ENCODE measurements at regions not wholly inside any gene's neighbourhood (a gene's known extent, or its start where the extent isn't known, plus 50 kb on each side); places are given as distances from the start of the nearest gene placed in this dataset.

DNA sequence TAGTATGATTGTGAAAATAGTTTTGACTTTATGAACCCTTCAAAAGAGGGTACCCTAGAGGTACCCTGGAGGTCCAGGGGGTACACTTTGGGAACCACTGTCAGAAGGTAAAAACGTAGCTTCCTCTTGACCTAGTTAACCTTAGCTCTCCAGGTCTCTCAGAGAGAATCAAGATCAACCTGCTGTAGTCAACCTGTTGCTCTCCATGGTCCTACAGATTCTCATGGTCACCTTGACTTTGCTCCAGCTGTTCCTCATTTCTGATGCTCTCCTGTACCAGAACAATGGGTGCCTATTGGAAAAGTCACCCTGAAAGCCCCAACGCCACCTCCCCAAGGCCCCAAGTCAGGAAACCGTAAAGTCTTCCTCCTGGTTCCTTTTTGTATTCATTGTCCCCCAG lies 294.4 kb upstream of the CDH4 start:
- Histone ChIP-seq H3K56ac (replicated peaks; ENCODE audit: insufficient read length, low read depth, low read length) (no peak overlapping the region), H3K23ac (ENCODE audit: insufficient read length) (no peak overlapping the region), H3K14ac (ENCODE audit: insufficient read length) (no peak overlapping the region), H3K9me3 (ENCODE audit: insufficient read depth in 2 of 2, low read depth in 1 of 2, low read length in 1 of 2) (no peaks in the 10 kb centered on the region), H4K20me1 (replicated peaks in 1 of 2; ENCODE audit: control insufficient read depth in 1 of 2, insufficient read depth in 2 of 2, low read length in 2 of 2) (no peaks in the 10 kb centered on the region), H3K79me1 (ENCODE audit: low read depth, low read length) (no peaks in the 10 kb centered on the region), H3K79me2 (ENCODE audit: control insufficient read depth in 1 of 2, insufficient read depth in 2 of 2, low read length in 2 of 2) (no peaks in the 10 kb centered on the region), H2AFZ (ENCODE audit: low read length) (no peak overlapping the region), H4K5ac (ENCODE audit: insufficient read length, low read depth, low read length) (no peak overlapping the region), H3K9ac (replicated peaks in 1 of 4; ENCODE audit: extremely low read depth in 1 of 4, low read depth in 3 of 4, low read length in 3 of 4) (no peak overlapping the region), H2BK5ac (ENCODE audit: low read depth, low read length) (no peak overlapping the region), H3K4me3 (ENCODE audit: extremely low read depth in 1 of 4, insufficient read depth in 2 of 4, low read depth in 3 of 4, low read length in 4 of 4) (no peak overlapping the region), H2BK120ac (replicated peaks; ENCODE audit: low read depth, low read length) (no peak overlapping the region), H3K23me2 (ENCODE audit: low read depth, low read length) (no peaks in the 10 kb centered on the region), H3K4me1 (replicated peaks in 1 of 4; ENCODE audit: control insufficient read depth in 3 of 4, insufficient read depth in 4 of 4, low read length in 3 of 4) (peaks cover 0 to 2% (median 0%) of the 10 kb centered on the region in 4 experiments; a peak in 1 of 7 replicates), H3K27me3 (replicated peaks in 1 of 4; ENCODE audit: control insufficient read depth in 3 of 4, extremely low read depth in 1 of 4, insufficient read depth in 3 of 4, low read length in 3 of 4) (peaks cover 2 to 22% (median 13%) of the 10 kb centered on the region in 4 experiments; a peak in 6 of 7 replicates), H2BK15ac (ENCODE audit: low read length) (no peak overlapping the region), H4K91ac (replicated peaks; ENCODE audit: insufficient read length, low read length) (no peak overlapping the region), H3K18ac (ENCODE audit: extremely low read depth, low read length) (no peak overlapping the region), H3K27ac (ENCODE audit: low read depth, low read length) (no peak overlapping the region), H2BK20ac (ENCODE audit: low read length) (no peak overlapping the region), H2BK12ac (ENCODE audit: low read depth, low read length) (no peak overlapping the region), H3K4ac (replicated peaks; ENCODE audit: insufficient read length, low read depth, low read length) (no peak overlapping the region), H2AK5ac (ENCODE audit: low read depth, low read length) (no peak overlapping the region), H3K36me3 (ENCODE audit: control insufficient read depth in 2 of 4, insufficient read depth in 4 of 4, low read length in 3 of 4) (no peaks in the 10 kb centered on the region), H4K8ac (ENCODE audit: extremely low read depth, insufficient read depth, low read length) (no peak overlapping the region), H3K4me2 (ENCODE audit: insufficient read depth in 1 of 2, low read depth in 2 of 2, low read length in 2 of 2) (no peak overlapping the region)
- 75% methylated on average over 3 of the region's 3 CpGs; no CpG with 5 or more reads in 1 of the 2 experiments for WGBS, 2 experiments (ENCODE audit: extremely low coverage in 1 of 2, insufficient coverage in 1 of 2, insufficient read length in 1 of 2, insufficient replicate concordance in 2 of 2, low coverage in 1 of 2, low lambda C conversion rate in 2 of 2, missing lambda C conversion rate in 1 of 2)
- DNase-seq (ENCODE audit: low read depth in 1 of 2, low spot score in 2 of 2), result no peak
- CTCF ChIA-PET (ENCODE audit: partially characterized antibody), result no interaction called here
- TF ChIP-seq HDAC2 (IDR thresholded peaks at IDR 0.05; ENCODE audit: borderline replicate concordance in 1 of 2, low read depth in 2 of 2, low read length in 2 of 2) (no peak), TAF7 (optimal IDR thresholded peaks at IDR 0.05; ENCODE audit: borderline replicate concordance, low read depth, low read length) (no peak), EGR1 (IDR thresholded peaks at IDR 0.05; ENCODE audit: borderline replicate concordance, low read depth, low read length) (no peak), SIX5 (IDR thresholded peaks at IDR 0.05; ENCODE audit: low read depth, low read length) (no peak)
- TF ChIP-seq, protein P1, sequence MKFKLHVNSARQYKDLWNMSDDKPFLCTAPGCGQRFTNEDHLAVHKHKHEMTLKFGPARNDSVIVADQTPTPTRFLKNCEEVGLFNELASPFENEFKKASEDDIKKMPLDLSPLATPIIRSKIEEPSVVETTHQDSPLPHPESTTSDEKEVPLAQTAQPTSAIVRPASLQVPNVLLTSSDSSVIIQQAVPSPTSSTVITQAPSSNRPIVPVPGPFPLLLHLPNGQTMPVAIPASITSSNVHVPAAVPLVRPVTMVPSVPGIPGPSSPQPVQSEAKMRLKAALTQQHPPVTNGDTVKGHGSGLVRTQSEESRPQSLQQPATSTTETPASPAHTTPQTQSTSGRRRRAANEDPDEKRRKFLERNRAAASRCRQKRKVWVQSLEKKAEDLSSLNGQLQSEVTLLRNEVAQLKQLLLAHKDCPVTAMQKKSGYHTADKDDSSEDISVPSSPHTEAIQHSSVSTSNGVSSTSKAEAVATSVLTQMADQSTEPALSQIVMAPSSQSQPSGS (IDR thresholded peaks at IDR 0.05; ENCODE audit: low read length), result no peak
- TF ChIP-seq, protein P2, sequence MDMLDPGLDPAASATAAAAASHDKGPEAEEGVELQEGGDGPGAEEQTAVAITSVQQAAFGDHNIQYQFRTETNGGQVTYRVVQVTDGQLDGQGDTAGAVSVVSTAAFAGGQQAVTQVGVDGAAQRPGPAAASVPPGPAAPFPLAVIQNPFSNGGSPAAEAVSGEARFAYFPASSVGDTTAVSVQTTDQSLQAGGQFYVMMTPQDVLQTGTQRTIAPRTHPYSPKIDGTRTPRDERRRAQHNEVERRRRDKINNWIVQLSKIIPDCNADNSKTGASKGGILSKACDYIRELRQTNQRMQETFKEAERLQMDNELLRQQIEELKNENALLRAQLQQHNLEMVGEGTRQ (IDR thresholded peaks at IDR 0.05; ENCODE audit: low read length), result no peak
- no peak for FAIRE-seq
- POLR2A ChIA-PET (ENCODE audit: partially characterized antibody), result no interaction called here

Measured in H1 (cell line).